ENCODE measurements at regions not wholly inside any gene's neighbourhood (a gene's known extent, or its start where the extent isn't known, plus 50 kb on each side); places are given as distances from the start of the nearest gene placed in this dataset.

DNA sequence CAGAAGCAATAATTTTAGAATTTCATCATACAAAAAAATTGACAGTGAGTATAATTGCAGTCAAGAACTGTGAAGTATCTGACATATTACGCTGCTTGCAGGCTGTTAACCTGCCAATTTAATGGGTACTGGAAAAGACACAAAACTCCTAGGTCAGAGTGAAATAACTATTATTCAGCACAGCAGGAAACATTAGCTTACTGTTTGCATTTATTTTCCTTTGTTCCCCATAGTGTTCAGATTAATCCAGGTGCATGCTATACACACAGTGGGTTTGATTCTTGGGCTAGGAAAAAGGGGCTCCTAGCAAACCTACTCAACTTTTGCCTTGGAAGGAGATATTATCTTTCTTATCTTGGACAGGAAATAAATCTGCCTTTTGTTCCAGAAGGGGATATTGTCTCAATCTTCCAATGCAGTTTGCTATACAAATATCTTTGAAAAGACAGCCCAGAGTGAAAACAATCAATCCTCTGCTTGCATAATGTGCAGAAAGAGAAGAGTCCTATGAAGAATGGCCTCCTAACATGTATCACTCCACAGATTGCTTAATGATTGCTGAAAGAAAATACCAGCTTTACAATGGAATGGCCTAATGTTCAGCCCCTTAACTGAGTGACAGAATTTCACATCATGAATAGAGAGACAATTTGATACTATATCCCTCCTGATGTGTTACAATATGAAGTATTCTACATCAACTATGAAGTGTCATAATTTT is 443.4 kb downstream of the TBC1D4 start:
- DNase-seq, result no peak

DNA sequence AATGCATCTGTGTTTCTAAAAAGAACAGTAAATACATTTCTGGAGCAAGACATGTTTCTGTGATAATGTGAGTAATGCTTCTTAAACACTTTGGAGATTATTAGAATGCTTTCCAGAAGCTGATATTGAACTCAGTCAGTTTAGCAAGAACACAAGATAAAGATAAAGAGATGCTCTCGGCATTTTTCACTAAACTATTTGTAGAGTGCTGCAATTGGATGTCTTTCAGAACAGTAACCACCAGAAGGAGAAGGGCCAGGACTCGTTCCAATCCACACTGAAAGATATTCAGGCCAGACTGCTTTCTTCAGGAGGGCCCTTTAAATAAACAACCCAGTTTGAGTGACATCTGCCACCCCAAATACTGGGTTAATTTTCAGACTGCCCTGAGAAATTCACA is 456.0 kb downstream of the TBC1D4 start:
- no peak for DNase-seq

DNA sequence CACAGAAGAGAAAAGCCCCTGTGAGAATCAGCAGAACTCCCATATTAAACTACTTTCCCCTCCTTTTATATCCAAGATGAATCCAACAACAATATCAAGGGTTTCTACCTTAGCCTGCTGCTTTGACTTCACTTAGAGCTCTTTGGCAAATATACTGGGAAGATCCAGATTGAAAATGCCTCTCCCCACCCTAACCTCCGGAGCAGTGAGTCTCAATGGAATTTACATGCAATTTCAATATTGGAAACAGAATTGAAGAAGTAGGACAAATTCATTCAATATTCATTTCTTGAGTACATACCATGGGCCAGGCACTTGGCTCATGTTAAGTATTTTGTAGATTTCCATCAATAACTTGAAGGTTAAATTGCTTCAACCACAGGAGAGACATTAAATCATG is 457.4 kb downstream of the TBC1D4 start:
- DNase-seq, result no peak

DNA sequence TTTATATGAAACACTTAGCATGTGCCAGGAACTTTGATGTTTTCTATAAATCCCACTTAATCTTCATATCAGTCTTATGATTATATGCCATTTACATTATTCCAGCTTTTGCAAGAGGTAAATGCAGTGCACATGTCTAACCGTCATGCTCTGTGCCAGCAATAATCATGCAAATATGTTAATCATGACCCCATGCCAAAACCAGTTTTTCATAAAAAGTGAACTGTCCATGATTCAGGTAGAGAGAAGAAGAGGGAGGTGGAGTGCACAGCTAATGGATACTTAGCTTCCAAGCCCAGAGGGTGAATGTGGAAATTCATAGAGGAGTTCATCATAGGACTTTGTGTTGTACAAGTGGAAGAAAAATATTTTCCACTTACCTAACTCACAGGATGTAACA is 458.4 kb downstream of the TBC1D4 start:
- DNase-seq, result no peak

DNA sequence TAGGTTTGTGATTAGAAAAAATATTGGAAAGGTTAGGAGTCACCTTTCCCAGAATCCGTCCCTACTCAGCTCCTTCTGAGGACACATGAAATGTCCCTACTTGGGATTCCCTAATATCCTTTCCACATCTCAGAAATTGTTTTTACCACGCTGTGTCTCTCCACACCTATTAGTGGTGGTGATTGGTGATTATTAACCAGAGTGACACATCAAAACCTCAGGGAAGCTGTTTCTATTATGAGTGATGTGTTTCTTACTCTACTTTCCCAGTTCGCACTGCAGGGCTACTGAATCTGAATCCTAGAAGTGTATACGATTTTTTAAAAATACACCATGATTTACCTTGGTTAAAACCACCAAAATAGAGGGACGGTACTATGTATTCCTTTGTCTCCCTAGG is 460.8 kb downstream of the TBC1D4 start:
- DNase-seq, result no peak

DNA sequence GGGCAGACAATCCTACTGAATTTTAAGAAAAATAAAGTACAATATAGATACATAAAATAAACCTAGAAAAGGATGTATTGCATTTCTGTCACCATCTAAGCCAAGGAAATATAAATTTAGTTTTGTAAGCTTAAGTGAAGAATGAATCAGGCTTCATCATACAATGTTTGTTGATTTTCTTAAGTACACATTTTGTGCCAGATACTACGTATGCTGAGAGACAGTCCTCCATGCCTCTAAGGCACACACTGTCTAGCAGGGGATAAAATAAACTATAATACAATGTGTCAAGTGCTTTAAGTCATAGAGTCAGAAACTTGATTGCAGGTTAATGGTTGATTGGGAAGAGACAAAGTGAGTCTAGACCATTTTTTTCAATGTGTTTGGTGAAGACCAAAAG is 465.7 kb downstream of the TBC1D4 start:
- DNase-seq, result no peak

DNA sequence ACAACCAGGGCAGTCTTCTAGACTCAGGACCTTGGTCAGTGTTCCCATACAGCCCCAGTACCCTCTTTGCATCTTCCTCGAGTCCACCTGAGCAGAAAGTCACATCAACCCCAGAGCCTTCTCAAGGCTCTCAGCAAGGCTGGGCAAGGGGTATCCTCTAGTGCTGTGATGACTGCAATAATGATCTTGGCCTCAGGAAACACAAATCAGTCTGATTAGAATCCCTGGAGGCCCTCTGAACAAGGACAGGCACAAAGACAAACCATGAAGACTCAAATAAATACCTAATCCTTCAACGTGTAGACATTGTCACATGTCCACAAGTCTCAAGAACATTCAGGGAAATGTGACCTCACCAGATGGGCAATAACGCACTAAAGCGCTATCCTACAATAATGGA is 468.2 kb downstream of the TBC1D4 start:
- DNase-seq, result no peak

DNA sequence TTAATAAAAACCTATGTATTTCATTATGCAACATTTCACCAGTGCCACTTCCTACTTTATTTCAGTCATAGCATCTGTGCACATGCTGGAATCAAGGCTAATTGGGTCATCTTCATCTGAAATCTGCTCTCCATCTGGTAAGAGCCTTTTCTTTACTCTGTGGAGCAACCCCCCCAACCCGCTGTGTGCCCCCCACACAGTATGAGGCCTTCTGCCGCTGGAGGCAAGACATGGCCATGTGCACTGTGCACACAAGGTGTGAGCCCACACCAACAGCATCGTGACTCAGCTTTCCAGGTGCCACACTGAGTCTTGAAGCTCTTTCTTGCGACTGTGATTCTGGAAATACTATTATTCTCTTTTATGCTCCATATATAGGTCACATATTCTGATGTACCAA is 471.0 kb downstream of the TBC1D4 start:
- DNase-seq, result peak; percentile 46

DNA sequence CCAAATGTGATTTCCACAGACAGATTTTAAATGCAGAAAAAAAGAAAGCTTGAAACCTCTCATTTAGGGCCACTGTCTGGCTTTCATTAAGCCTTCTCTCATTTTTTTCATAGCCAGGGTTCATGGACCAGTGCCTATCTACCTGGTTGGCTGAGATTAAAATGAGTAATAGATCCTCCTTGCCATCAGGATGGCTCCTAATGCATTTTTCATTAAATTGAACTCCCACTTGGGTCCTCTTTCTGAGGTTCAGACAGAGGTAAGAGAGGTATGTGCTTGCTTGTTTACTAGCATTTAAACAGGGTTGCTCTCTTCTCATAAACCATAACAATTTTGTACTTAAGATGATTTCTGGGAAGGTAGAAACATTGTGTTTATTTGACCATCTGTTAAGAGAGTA is 473.0 kb downstream of the TBC1D4 start:
- DNase-seq, result no peak

DNA sequence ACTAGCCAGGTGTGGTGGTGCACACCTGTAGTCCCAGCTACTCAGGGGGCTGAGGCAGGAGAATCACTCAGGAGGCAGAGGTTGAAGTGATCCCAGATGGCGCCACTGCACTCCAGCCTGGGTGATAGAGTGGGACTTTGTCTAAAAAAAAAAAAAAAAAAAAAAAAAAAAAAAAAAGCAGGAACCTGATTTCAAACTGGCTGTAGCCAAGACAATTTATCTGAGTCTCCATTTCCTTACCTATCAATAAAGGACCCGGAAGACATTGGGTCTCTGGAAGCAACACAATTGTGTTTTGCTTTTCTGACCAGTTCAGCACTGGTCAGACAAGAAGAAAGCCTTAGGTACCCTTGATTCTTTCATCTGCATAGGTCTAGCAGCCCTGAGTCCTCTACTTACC is 491.0 kb downstream of the TBC1D4 start:
- no peak for DNase-seq

DNA sequence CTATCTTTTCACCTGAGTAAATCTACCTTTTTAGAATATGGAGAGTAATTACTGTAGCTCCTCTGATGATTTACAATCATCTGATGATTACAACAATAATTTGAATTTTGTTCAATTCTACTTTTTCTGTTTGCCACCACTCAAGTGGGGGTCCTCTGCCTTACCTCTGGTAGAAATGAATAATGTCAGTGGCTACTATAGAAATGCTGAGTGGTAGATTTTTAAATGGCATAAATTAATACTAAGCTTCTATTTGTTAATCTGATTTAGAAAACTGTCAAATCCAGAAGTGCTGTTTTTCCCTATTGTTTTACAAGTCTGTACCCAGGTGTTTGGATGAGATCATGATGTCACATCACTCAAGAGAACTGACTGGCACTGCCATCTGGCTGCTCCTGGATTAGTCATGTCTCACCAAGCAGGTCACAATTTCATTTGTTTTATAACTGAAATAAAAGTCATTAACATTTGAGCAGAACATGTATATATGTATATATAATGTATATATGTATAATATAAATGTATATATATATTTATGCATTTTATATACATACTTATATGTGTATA is 494.8 kb downstream of the TBC1D4 start:
- peak; percentile 34 for DNase-seq

DNA sequence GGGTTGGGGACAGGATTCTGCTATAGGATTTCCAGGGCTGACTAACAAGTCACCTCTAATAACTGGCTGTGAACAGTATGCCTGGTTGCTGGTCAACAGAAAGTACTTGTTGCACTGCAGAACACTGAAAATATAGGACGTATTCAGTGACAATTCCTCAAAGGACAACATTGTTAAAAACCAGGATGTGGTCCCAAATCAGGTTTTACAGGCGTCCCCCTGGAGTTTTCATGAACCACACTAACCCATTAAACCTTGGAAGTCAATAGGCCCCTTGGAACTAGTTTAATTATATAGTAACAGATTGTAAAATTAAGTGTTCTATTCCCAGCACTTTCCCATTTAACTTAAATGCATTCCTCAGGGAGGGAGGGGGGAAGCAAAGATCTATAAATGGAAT is 495.4 kb downstream of the TBC1D4 start:
- no peak for DNase-seq

DNA sequence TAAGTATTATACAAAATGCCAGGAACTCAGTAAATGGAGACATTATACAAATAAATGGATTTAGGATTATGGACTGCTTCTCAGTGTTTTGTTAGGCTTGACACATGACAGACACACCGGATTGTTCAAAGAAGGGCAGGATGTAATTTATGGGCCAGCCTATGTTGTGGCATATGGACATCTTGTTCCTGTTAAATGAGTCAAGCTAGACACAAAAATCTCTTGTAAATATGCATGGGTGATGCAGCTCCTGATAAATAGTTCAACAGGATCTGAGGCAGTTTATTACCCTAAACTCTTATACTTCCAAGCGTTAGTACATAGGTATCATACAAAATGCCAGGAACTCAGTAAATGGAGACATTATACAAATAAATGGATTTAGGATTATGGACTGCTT is 502.3 kb downstream of the TBC1D4 start:
- DNase-seq, result peak; percentile 14

DNA sequence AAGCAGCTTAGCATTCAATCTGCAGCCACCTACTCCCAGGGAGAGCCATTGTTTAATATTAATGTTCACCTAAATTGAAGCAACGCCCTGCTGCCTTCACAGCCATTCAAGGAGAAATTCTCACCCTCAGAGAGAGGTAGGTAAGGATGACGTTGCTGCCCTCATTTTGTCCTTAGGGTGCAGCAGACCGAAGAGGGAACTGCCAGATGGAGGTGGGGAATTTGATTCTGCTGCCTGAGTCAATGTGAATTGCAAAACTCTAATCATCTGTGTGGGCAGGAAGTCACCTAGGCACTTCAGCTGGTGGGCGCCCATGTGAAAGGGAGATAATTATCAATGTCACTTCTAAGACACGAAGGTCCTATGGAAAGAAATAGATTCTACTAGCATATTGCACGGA is 503.4 kb downstream of the TBC1D4 start:
- DNase-seq, result no peak

DNA sequence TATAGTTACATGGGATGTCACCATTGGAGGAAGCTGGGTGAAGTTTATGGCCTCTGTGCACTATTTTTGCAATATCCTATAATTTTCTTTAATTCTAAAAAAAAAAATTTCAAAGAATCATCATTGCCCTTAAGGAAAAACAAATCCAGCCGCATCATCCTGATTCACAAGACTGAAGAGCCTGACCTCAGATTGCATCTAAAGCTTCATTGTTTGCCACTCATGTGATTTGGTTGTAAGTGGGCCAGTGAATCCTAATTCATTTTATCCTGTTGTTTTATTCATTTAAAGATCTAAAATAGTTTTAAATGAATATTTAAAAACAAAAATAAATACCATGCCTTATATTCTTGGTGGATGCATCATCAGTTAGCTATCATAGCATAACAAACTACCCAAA is 504.5 kb downstream of the TBC1D4 start:
- no peak for DNase-seq

DNA sequence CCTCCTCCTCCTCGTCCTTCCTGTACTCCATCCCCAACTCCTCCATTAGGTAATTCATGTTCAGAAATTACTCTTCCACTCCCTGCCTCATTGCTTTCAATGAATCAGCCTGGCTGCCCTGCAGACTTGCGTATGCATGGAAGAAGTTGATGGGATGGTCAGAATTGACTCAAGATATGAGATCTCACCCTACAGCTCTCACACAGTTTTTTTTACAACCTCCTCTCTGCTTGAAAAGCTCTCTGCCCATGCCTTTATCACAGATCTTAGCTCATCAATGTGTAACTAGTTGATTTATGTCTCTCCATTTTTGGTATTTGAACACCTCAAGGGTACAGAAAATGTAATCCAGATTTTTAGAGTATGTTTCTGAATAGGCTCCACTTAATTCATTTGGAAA is 506.9 kb downstream of the TBC1D4 start:
- no peak for DNase-seq

DNA sequence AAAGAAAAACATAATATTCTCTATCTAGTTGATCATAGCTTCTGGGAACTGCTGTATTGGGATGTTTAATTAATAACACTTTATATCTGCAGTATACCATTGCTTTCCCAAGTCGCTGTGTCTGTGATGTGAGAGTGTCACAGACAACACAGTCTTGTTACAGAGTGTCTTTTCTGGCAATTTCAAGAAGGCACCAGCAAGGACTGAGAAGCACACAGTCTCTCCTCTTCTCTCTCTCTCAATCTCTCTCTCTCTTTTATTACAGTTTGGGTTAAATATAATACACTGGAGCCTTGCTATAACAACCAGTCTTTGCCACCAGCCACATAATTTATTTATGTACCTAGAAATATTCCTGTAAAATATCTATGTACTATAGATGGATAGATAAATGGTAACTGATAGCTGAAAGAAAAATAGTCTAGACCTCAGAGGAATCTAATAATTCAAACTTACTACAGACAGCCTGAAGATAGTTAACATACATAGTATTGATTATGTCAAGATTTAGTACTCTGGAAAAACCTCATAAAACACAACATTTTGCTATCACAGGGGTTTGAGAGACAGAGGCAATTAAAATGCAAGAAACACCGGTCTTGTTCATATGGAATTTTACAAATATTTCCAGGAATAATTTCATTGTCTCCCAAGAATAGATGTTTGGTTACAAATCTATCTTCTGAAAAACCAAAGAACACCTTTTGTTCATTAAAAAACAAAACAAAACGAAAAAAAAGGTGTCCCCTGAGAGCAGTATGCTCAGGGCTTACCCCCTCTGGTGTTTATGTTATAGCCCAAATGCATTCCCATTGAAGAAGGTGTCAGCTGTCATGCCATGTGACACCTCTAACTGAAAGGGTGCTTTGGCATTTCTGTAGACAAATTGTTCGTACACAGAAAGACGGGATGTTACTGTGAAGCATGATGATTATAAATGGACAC is 507.8 kb downstream of the TBC1D4 start:
- no peak for DNase-seq

DNA sequence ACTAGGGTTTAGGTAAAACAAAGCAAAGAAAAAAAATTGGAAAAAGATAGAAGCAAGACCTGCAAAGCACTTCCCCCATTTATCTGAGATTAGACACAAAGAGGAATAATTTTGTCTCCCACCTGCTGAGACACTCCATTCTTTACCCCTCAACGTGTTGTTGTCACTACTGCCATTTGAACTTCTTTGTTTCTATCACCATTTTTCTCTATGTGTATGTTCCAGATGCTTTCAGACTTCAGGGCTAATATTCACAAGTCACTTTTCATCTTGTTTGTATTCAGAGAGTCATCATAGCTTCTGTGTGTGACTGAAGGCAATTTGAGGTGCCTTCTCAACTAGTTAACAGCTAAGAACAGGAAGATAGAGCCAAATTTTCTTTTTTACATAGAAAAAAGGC is 512.5 kb downstream of the TBC1D4 start:
- no peak for DNase-seq

DNA sequence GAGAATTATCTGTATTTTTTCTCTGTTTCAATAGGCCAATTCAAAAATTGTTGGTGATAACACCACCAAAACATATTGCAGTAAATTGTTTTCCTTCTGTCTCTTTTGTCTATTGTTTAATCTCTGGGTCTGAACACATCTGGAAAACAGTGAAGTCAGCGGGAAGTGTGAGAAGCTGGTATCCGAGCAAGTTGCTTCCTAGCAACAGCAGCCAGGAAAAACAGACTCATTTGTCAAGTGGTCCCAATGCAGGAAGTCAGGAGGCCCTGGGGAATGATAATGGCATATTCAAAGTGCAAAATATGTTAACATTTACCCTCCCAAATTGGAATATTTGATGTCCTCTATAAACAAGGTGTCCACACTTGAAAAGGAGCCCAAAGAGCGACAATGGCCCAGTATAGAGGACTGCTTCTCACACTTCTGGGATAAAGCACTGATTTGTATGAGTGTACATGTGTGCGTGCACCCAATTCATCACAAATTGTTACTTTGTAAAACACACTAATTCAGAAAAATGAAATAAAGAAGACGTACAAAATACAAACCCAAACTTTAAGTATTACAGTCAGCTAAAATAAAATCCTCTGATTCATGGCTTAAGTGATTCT is 515.0 kb downstream of the TBC1D4 start:
- no peak for DNase-seq

DNA sequence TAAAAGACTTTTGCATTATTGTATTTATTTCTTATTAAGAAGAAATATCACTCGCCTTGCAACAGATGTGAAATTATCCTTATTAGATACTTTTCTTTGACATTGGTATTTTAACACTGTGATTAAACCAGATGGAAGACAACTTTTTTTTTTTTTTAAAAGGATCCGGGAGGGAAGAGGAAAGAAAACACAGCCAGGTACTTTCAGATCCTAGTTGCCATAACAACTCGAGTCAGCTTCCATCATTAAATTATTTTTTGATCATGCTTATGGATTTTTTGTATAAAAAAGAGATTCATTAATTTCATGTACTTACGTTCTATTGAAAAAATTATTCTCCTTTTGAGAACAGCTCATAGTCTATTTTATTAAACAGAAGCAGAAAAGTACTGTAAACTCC is 515.7 kb downstream of the TBC1D4 start:
- DNase-seq, result no peak

DNA sequence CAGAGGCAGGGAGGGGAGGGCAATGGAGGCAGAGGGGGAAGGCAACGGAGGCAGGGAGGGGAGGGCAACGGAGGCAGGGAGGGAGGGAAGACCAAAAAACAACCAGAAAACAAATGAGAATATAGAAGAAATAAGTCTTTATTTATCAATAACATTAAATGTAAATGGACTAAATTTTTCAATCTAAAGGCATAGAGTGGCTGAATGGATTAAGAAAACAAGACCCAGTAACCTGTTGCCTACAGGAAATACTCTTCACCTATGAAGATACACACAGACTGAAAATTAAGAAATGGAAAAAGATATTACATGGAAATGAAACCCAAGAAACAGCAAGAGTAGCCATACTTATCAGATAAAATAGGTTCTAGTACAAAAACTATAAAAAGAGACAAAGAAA is 536.3 kb downstream of the TBC1D4 start:
- DNase-seq, result no peak

DNA sequence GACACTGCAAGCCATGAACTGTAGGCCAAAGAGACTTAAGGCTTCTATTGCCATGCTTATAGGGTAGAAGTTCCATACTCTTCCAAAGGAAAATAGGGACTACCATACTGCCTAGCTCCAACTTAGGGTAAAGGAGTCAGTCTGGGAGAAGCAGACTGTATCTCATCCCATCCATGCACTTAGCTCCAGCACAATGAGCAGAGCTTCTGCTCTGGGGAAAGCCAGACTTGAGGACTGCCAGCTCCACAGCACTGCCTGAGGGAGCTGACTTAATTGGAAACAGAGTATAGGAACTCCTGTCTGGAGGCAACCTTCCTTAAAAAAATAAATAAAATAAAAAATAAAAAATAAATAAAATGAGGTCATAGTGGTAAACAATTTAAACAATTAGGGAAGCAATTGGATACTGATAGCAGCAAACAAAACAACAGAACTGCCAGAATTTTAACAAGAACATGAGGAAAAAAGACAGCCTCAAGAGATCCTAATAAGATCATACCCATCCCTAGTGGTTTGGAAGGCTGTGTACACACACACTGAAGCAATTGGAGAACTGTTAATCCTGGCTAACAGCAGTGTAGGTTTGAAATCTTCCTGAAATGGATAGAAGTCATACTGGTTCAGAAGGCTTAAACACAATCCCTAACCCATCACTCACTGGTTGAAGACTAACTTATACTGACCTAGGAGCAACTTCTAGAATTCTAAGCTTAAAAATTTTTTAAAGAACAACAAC is 550.1 kb downstream of the TBC1D4 start:
- DNase-seq, result no peak

All from NCI-H1694 (cell line).